CD1c-positive myeloid dendritic cell (primary cell): ENCODE measurements at regions not wholly inside any gene's neighbourhood (a gene's known extent, or its start where the extent isn't known, plus 50 kb on each side); places are given as distances from the start of the nearest gene placed in this dataset.
"Not testable (repeated sequence)": the region's sequence is repeated elsewhere in the genome, so short reads cannot be mapped to it uniquely, and the experiment has no call there.

Experiments used
- DNase-seq: peaks from one replicate; pipeline ENCODE4 v3.0.0-alpha.2; 2016; ENCODE audit errors: extremely low spot score

DNA sequence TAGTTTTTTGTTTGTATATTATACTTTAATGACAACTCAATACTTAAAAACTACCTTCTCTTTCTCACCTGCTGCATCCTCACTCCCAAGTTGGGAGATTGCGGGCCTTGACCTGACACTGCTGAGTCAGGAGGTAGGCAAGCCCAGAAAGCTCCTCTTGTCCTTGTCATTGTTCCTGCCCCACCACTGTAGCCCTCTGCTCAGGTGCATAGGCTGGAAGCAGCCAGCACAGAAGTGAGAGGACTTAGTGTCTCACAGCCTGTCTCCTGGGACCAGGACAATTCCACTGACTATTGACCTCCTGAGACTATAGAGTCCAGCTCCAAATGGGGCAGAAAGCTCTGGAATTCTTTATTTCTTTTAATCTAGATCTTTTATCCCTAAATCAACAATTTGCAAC is 123.5 kb upstream of the NDP start:
- DNase-seq = no peak

DNA sequence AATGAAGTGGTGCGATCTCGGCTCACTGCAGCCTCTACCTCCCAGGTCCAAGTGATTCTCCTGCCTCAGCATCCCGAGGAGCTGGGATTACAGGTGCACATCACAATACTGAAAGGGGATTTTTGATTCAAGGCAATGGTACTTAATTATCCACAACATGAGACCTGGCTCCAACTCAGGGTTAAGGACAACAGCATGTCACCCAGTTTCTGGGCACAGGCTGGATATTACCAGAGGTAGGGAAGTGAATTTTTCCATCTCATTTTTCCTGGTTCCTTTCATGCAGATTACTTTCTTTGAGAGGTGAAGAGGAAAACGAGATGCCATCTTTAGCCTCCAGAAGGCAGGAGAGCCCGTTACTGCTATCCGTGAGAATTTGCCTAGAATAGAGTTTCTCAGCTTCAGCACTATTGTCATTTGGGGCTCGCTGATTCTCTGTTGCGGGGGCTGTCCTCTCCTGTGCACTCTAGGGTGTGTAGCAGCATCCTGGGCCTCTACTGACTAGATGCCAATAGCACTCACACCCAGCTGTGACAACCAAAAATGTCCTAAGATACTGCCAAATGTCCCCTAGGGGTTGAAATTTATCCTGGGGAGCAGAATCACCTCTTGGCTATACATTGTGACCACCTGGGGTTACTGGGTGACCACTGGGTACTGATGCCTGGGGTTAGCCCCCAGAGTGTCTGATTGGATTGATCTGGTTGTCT is 121.8 kb upstream of the NDP start:
- no peak for DNase-seq

DNA sequence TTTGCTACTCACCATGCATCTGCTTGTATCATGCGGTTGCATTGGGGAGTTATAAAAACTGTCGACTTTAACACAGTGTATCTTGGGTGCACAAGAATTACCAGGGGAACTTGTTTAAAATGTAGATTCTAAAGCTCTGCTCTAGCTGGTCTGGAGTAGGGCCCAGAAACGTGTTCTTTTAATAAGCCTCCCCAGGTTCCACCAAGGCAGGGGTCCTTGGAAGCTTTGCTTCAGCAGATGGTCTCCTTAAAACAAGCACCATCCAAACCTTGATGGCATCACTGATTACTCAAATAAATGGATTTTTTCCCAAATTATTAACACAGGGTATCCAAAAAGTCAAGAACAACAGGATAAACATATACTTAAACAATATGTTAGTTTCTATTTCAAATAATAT is 120.2 kb upstream of the NDP start:
- no peak for DNase-seq

DNA sequence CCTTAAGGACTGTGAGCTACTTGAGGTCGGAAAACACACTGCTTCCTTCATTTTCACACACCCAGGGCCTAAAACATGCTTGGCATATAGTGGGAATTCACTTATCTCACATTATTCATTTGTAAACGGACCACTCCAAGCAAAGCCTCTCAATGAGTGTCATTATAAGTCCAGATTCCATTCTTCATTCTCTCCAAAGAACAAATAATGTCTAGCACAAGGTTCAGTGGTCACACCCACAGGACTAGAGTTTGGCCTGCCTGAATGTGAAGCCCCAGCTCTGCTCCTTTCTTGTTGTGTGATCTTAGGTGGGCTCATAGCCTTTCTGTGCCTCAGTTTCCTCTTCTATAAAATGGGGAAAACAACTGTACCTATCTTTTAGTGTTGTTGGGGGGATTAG is 119.6 kb upstream of the NDP start:
- no peak for DNase-seq

DNA sequence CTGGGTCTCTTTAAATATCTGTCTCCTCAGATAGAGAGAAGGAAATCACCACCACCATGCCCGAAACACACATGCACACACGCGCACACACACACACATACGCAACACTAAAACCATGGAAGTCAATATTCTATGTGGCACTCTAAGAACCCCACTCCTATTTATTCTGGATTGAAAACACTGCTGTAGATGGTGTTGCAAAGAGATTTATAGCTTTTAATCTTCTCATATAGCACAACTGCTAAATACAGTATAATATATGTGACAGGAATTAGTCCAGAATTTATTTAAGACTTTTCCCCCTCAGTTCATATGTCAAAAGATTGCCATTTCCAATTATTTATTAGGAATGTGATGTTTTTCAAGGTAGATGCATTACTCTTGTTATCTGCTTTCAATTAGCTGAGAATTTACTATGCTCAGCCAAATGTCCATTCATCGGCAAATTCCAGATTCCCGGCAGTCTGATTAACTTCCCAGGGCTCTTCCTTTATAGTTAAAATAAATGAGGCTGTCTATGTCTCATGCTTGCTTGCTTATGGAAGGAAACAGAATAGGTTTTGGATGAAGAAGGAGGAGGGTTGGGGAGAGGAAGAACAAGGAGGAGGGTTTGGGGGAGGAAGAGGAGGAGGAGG is 115.4 kb upstream of the NDP start:
- DNase-seq = no peak

DNA sequence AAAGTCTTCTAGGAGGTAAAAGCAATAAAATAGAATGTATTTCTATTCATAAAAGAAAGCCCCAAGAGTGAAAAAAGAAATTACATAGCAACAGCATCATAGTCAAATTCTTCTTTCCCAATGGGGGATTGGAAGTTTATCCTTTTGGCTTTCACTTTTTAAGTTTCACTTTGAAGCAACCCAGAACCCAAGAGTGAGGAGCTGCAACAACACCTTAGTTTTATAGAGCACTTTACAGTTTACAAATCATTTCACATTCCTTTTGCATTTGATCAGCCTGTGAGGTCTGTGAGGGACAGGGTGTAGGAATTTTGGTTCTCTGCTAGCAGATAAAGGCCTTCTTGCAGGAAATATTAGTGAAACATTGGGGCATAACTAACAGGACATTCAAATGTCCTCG is 112.0 kb upstream of the NDP start:
- no peak for DNase-seq

DNA sequence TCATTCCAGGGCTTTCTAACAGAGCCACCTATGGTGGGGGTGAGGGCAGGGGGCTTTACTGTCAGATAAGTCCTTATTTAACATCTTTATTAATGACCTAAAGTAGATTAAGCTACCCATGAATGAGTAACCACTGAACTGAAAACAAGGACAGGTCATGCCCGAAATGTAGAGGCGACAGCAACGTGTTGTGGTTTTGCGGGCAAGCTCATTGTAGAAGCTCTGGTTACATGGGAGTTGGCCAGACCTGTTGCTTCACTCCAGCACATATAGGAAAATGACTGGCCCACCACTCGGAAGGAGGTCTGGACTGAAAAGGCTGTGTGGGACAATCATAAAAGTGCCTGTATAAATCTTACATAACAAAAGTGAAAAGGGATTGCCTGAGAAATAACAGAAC is 109.6 kb upstream of the NDP start:
- DNase-seq = no peak

DNA sequence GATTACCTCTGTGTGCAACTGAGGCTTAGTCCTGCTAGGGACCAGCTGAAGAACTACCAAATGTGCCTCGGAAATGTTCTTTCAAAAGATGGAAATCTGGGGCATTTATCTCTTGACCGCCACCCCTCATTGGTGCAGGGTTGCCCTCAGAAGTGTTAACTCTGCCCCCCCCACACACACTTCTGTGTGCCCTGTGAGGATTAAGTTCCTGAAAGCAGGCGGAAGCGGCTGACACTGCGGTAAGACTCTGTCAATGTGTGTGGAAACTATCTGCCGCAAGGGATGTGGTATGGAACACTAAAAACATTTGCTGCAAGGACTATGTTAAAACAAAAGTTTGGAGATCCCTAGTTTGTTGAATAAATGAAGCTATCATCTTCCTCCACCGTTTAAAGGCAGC is 106.9 kb upstream of the NDP start:
- no peak for DNase-seq

DNA sequence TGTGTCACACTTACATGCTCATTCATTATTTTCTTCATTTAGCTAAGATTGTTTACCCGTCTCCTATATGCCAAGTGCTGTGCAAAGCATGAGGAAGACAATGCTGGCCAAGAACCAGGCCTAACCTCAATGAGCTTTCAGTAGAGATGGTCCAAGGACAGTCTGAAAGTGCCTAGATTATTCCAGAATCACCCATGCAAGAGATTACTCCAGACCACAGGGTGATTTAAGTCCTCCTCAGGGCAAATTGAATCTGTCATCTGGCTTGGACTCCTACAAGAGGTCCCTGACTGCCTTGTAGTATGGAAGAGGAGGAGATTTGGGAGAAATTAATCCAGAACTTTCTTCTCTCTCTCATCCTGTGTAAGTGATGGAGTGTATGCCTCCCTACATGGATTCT is 99.4 kb upstream of the NDP start:
- no peak for DNase-seq

DNA sequence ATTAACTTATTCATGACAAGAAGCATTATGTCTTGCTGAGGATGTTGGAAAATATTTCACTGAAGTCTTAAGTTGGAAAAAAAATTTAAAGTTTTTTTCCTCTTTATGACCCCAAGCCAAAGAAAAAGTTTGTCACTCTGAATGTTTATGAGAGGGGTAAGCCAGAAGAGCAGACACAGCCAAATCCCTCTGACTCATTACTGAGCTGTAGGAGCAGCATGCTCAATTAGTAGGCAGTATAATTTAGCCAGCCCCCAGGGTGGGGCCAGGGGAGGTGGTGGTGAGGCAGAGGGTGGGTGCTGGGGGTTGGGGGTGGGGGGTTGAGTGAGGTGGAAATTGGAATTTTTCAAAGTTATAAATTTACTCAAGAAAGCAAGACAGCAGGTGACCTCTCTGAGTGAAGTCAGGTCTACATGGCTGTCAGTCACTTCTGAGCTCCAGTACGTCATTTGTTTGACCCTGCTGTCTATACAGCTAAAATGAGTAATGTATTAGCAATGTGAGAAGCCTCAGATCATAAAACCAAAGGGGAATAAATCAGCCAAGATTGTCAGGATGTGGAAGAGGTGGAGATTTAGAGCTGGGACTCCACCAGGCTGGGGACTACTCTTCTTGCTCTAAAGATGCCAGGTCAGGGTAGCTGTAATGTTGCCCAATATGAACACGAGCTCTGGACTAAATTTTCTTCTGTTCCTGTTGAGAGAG is 98.8 kb upstream of the NDP start:
- DNase-seq = no peak

DNA sequence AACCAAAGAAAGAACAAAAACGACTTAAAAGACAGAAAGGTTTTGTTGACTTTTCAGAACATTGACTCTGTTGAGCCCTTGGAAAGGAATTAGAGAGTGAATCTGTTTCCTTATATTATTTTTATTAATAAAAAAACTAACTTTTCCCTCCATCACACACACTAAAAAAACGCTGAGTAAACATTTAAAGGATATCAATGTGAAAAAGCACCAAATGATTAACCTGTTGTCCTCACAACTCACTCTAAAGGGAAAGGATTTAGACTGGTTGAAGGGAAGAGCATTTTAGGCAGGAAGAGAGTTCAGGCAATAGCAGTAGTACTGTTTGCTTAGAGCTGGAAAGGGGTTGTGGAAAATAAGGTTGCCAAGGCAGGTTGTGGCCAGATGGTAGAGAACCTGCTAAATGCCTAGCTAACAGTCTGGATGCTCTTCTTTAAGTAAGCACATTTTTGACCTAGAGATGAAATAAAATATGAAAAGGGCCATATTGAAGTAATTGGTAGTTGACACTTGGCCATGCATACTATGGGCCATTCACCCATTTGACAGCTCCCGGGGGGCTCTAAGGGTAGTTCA is 98.0 kb upstream of the NDP start:
- no peak for DNase-seq

DNA sequence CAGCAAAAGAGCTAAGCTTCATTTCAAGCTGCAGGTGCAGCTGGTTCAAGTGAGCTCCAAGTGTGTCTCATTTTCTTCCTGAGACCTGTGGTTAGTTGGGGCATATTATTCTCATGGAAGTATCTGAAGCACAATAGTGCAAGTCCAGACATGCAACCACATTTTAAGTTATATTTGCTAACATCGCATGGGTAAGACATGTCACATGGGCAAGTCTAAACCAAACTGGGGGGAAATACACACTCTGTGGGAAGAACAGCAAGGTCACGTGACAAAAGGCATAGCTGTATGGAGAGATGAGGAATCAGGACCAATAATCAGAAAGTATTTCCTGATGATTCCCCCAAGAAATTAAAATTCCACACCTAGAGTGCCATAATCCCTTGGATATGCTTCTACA is 94.9 kb upstream of the NDP start:
- DNase-seq = no peak

DNA sequence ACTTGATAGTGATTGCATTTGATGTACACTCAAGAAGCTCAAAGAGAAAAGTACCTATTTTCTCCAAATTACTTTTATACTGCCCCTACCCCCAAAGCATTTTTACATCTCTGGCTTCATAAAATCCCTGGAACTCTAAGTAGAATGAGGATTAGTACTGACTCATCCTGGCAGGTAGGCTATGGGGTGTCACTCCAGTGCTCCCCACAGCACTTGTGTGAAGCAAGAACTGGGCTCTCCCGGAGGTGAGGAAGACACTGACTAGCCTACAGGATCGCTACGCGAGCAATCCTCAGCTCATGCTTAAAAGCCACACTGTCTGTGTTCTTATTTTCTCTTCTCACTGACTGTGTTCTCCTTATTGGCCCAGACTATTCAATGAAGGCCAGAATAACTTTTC is 90.4 kb upstream of the NDP start:
- DNase-seq = no peak

DNA sequence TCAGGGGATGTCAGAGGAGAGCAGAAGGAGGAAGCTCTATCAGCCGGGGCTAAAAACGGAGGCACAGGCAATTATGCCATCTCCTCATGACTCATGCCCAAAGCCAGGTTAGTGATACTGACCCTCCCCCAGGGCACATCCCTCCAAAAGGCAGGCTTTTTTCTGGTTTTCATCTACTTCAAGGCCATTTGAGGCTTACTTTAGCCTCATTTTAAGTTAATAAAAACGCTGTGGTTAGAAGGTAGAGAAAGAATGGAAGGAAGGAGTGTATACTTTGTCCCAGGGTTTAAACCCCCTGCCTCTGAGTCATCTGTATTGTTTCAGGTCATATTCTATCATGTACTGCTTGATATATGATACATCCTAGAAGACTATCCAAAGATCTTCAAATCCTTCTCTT is 89.7 kb upstream of the NDP start:
- no peak for DNase-seq

DNA sequence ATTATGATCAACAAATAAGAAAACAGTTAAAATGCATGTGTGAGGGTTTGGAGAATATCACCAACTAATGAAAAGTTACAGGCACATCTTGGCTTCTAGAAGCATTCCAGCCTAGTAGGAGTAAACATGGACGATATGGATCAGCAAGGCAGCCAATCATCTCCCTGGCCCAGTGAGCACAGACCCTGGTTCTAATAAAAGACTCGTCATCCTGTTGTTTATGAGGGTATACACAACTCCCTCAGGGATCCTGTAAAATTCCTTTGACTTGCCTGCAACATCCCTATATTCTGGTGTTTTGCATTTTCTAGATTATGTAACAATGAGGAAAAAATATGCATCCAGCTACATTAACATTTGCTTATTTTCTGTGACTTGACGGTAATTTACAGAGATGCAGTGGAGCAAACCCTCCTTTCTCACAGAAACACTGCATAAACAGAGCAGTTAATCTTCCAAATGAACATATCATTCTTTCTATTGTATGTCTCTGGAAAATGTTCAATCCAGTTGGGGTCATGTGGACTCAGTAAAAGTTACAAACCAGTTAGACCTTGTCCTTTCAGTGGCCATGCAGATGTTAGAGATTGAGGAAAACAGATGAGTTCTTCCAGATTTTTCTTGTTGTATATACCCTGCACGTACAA is 88.9 kb upstream of the NDP start:
- DNase-seq = no peak

DNA sequence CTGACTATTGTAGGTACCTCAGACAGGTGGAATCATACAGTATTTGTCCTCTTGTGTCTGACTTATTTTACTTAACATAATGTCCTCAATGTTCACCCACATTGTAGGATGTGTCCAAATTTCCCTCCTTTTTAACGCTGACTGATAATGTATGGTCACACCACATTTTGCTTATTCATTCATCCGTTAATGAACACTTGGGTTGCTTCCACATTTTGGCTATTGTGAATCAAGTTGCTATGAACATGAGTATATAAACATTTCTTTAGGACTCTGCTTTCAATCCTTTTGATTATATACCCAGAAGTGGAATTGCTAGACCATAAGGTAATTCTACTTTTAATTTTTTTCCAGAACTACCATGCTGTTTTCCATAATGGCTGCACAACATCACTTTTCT is 87.0 kb upstream of the NDP start:
- no peak for DNase-seq

DNA sequence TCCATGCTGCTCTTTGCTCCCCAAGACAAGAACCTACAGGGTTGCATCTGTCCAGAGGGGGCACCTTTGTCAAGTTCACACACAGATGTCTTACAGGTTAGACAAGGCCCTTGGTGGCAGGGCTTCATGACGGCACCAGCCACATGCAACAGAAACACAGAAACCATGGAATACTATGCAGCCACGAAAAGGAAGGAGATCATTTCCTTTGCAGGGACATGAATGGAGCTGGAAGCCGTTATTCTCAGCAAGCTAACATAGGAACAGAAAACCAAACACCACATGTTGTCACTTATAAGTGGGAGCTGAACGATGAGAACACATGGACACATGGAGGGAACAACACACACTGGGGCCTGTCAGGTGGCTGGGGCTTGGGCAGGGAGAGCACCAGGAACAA is 85.1 kb upstream of the NDP start:
- no peak for DNase-seq

DNA sequence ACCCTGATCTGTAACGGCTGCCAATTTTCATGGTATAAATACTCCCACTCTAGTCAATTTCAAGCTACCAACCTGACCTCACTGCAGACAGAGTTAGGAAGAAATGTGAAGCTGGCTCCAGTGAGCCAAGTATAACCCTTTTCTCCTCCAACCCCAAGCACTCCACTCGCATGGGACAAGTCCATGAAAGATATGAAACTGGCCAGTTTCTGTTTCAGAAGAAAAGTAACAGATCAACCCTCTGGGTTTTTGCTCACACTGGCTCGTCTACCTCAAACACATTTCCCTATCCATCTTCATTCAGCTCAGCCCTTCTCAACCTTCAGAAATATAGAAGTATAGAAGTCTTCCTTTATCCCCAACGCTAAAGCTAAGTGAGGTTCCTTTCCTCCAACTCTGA is 82.4 kb upstream of the NDP start:
- DNase-seq = no peak

DNA sequence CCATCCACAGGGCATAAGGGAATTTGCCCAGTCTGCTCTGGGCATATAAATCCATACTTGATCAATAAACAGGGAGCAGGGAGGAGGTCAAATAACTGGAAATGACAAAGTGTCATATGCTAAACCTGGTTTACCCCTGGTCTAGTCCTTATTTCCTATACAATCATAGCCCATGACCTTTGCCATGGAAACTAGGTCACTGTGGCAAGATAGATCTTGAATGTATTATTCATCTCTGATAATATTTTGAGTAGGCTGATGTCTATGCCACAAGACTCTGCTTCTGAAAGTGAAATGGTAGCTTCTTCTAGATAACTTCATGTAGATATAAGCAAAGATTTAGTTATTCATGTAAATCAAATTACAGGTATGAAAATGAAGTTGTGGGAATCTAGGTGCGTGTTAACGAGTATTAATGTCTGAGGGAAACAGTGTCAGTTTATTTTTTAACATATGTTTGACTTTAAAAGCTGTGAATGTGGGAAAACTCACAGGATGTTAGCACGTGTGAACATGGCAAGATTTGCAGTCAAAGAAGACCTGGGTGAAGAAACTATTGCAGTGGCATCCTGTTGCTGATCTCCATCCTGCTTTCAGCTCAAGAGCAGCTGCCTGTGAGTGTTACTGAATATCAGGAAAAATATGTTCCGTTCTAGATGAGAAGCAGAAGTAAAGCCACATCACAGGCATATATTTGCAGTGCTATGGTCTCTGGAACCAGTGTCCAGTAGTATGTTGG is 81.8 kb upstream of the NDP start:
- no peak for DNase-seq

DNA sequence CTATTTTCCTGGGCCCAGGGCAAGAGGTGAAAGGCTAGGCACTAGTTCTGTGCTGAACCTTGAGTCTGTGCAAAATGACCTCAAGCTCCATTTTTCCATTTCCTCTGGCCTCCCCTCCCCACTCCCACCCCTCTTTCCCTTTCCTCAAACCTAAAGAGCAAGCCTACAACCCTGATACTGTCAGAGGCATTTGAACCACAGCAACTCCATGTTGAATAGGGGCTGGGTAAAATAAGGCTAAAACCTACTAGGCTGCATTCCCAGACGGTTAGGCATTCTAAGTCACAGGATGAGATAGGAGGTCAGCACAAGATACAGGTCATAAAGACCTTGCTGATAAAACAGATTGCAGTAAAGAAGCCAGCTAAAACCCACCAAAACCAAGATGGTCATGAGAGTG is 71.9 kb upstream of the NDP start:
- not testable (repeated sequence) for DNase-seq

DNA sequence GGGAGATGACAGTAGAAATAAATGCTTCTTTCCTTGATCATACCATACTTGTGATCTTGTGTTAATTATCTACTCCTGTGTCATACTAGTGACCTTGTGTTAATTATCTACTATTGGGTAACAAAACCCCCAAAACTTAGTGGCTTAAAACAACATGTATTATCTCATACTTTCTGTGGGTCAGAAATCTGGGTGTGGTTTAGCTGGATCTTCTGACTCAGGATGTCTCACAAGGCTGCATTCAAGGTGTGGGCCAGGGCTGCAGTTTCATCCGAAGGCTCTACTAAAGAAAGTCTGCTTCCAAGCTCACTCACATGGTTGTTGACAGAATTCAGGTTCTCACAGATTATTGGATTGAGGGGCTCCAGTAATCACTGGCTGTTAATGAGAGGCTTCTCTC is 70.3 kb upstream of the NDP start:
- DNase-seq = no peak

DNA sequence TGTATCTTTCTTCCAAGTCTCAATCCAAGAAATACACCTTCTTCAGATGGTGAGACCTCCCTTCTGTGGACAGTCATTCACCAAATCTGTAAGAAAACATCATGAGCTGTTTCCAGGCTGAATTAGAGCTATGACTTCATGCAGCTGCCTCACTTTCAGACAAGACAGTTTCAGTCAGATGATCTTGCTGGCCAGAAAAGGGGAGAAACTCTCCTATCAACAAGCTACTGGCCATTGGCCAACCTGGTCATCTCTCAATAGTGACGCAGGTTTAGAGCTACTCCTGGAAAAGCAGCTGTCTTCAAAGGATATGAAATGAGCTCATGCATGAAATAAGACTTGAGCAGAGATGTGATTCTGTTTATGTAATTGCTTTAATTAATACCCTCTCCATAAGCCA is 69.6 kb upstream of the NDP start:
- DNase-seq = no peak
